NCI-H460 (cell line): ENCODE measurements at regions not wholly inside any gene's neighbourhood (a gene's known extent, or its start where the extent isn't known, plus 50 kb on each side); places are given as distances from the start of the nearest gene placed in this dataset.

Experiments
- DNase-seq: peaks from one replicate; pipeline ENCODE4 v3.0.0-alpha.2; 2016; ENCODE audit warnings: low read depth; ENCODE audit errors: extremely low read depth

GRCh38 chr4:178899084-178899483, 1456.8 kb upstream of the AGA start:
- DNase-seq, result no peak

GRCh38 chr4:178917756-178918155, 1475.5 kb upstream of the AGA start:
- no peak for DNase-seq

- DNase-seq, result no peak
Observed at GRCh38 chr4:178937130-178937529, 1494.9 kb upstream of the AGA start.

GRCh38 chr4:178941975-178942374, 1499.7 kb upstream of the AGA start:
- no peak for DNase-seq

GRCh38 chr4:178953447-178954120, 1511.3 kb upstream of the AGA start:
- DNase-seq, result no peak

- DNase-seq, result no peak
Observed at GRCh38 chr4:178955614-178956013, 1513.4 kb upstream of the AGA start.

GRCh38 chr4:178958725-178959440, 1516.6 kb upstream of the AGA start:
- no peak for DNase-seq

- DNase-seq, result no peak
Observed at GRCh38 chr4:178963446-178964045, 1521.3 kb upstream of the AGA start.

GRCh38 chr4:178966644-178967043, 1524.4 kb upstream of the AGA start:
- DNase-seq, result no peak

GRCh38 chr4:178970433-178971140, 1528.3 kb upstream of the AGA start:
- DNase-seq, result no peak

GRCh38 chr4:178976861-178977260, 1534.6 kb upstream of the AGA start:
- DNase-seq, result no peak

GRCh38 chr4:178993306-178993705, 1551.1 kb upstream of the AGA start:
- no peak for DNase-seq

- DNase-seq, result no peak
Observed at GRCh38 chr4:179001918-179002317, 1559.7 kb upstream of the AGA start.

- no peak for DNase-seq
Observed at GRCh38 chr4:179007755-179008154, 1565.5 kb upstream of the AGA start.

GRCh38 chr4:179017581-179017980, 1575.3 kb upstream of the AGA start:
- DNase-seq, result no peak

- DNase-seq, result no peak
Observed at GRCh38 chr4:179027569-179027968, 1585.3 kb upstream of the AGA start.

- no peak for DNase-seq
Observed at GRCh38 chr4:179028321-179028720, 1586.1 kb upstream of the AGA start.

- DNase-seq, result no peak
Observed at GRCh38 chr4:179029683-179030082, 1587.4 kb upstream of the AGA start.

GRCh38 chr4:179040259-179040658, 1598.0 kb upstream of the AGA start:
- DNase-seq, result no peak

GRCh38 chr4:179048839-179049453, 1606.7 kb upstream of the AGA start:
- DNase-seq, result no peak

GRCh38 chr4:179051206-179051605, 1609.0 kb upstream of the AGA start:
- DNase-seq, result no peak
